ENCODE measurements at regions not wholly inside any gene's neighbourhood (a gene's known extent, or its start where the extent isn't known, plus 50 kb on each side); places are given as distances from the start of the nearest gene placed in this dataset.

- no peak overlapping the region for H3K27ac ChIP-seq
- no peak for TF ChIP-seq CTCF (conservative IDR thresholded peaks at IDR 0.05)
These were observed 356.9 kb upstream of the MARCKS start for GRCh38 chr6:113500221-113500620.

GRCh38 chr6:113505084-113505699 is 352.0 kb upstream of the MARCKS start:
- no peak for TF ChIP-seq CTCF (conservative IDR thresholded peaks at IDR 0.05)
- H3K27ac ChIP-seq, result no peak overlapping the region

GRCh38 chr6:113508249-113508648 is 348.9 kb upstream of the MARCKS start:
- no peak for TF ChIP-seq CTCF (conservative IDR thresholded peaks at IDR 0.05)
- no peak overlapping the region for H3K27ac ChIP-seq

DNA sequence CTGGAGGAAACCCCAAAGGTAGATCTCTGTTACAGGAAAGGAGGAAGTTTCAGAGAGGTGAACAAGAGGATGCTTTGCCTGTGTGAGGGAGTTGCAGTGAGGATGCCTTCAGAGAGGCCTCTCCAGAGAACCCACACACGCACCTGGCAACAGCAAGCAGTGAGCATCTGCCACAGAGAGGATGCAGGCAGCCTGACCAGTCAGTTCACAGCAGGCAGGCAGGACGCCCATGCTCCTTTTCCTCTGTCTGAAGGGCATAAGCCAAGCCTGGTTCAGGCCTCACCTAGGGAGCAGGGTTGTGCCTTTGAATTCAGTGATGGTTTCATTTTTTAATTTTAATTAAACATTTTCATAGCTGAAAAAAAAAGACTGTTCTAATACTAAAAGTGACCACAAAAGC is 346.0 kb upstream of the MARCKS start:
- H3K27ac ChIP-seq, result no peak overlapping the region
- no peak for TF ChIP-seq CTCF (conservative IDR thresholded peaks at IDR 0.05)

DNA sequence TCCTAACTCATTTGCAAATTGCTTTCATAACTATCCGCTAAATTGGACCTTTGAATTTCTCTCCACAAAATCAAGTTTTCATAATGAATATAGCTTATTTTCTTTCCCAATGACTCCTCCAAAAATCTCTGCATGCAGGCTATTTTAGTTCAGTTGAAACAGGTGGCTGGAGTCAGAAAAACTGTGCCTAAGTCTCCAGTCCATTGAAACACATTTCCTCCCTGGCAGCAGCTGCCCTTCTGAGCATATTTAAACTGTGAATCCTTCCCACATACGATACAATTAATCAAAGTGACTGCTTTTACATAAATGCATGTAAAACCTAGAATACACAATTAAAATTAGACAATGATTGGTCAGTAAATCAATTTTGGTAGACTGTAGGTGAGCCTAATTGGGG is 344.6 kb upstream of the MARCKS start:
- TF ChIP-seq CTCF (conservative IDR thresholded peaks at IDR 0.05), result no peak
- H3K27ac ChIP-seq, result no peak overlapping the region

GRCh38 chr6:113513086-113513485 is 344.1 kb upstream of the MARCKS start:
- H3K27ac ChIP-seq, result no peak overlapping the region
- no peak for TF ChIP-seq CTCF (conservative IDR thresholded peaks at IDR 0.05)

DNA sequence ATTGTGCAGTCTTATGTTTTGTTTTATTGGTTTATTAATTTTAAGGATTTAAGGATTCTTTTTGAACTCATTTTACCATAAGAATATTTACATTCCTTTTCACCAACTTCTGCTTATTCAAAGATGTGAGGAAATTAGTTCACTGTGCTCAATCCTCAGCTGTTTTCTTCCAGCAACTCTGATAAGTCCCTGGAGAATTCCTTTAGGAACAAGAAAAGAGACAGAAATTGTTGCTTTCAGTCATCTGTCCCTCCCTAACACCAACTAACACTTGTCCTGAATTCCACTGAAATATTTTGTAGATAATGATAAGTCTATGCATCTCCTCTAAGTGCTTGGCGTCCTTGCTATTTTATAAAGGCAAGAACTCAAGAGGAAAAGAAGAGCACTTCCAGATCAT is 334.8 kb upstream of the MARCKS start:
- TF ChIP-seq CTCF (conservative IDR thresholded peaks at IDR 0.05), result no peak
- no peak overlapping the region for H3K27ac ChIP-seq
